Activated T-helper 1 cell treated with anti-CD3 and anti-CD28 coated beads, Interleukin-12 subunit alpha, Interleukin-12 subunit beta, Interleukin-2, Interleukin-4 antibody, amounts not matched to agents 30 ng/mL and 10 ng/mL and 1 ng/mL, durations not matched to agents 14 hours and 24 hours and 36 hours (primary cell): ENCODE measurements at regions not wholly inside any gene's neighbourhood (a gene's known extent, or its start where the extent isn't known, plus 50 kb on each side); places are given as distances from the start of the nearest gene placed in this dataset.

Source experiments
- DNase-seq: peaks from one replicate; pipeline ENCODE4 v3.0.0; 2021; ENCODE audit warnings: low spot score
- H3K27ac Mint-ChIP-seq: one replicate; pipeline ENCODE4 v1.8.0; 2021; ENCODE audit warnings: mild to moderate bottlenecking, mixed read lengths
- H3K27me3 Mint-ChIP-seq: one replicate; pipeline ENCODE4 v1.8.0; 2022; ENCODE audit warnings: mild to moderate bottlenecking, moderate library complexity, mixed read lengths; ENCODE audit not compliant: insufficient read depth
- H3K36me3 Mint-ChIP-seq: one replicate; pipeline ENCODE4 v1.8.0; 2021; ENCODE audit warnings: low read depth, mixed read lengths
- H3K4me1 Mint-ChIP-seq: one replicate; pipeline ENCODE4 v1.8.0; 2021; ENCODE audit warnings: low read depth, mixed read lengths
- H3K4me3 Mint-ChIP-seq: one replicate; pipeline ENCODE4 v1.8.0; 2021; ENCODE audit warnings: mild to moderate bottlenecking, moderate library complexity, mixed read lengths
- H3K9me3 Mint-ChIP-seq: one replicate; pipeline ENCODE4 v1.8.0; 2021; ENCODE audit warnings: mixed read lengths
- intact Hi-C: fragments of 100-400 bp; cut with micrococcal nuclease; formaldehyde crosslinking; loops from one replicate; pipeline ENCODE4 v1.15.1; 2024

GRCh38 chr10:76727038-76727437, 910.6 kb downstream of the KCNMA1 start:
- DNase-seq = no peak
- no peaks in the 10 kb centered on the region for H3K4me1 Mint-ChIP-seq
- peaks cover 26% of the 10 kb centered on the region for H3K9me3 Mint-ChIP-seq
- H3K27ac Mint-ChIP-seq = no peak overlapping the region
- H3K36me3 Mint-ChIP-seq = no peaks in the 10 kb centered on the region
- intact Hi-C loops = no loop called here
- H3K27me3 Mint-ChIP-seq = no peaks in the 10 kb centered on the region
- no peak overlapping the region for H3K4me3 Mint-ChIP-seq

GRCh38 chr10:76723844-76724243, 913.8 kb downstream of the KCNMA1 start:
- Mint-ChIP-seq H3K27ac (no peak overlapping the region), H3K27me3 (no peaks in the 10 kb centered on the region), H3K4me3 (no peak overlapping the region), H3K4me1 (no peaks in the 10 kb centered on the region), H3K9me3 (no peaks in the 10 kb centered on the region), H3K36me3 (no peaks in the 10 kb centered on the region)
- no peak for DNase-seq
- intact Hi-C loops = no loop called here

- H3K9me3 Mint-ChIP-seq = no peaks in the 10 kb centered on the region
- no peak overlapping the region for H3K4me3 Mint-ChIP-seq
- H3K4me1 Mint-ChIP-seq = no peaks in the 10 kb centered on the region
- intact Hi-C loops = no loop called here
- no peak overlapping the region for H3K27ac Mint-ChIP-seq
- no peaks in the 10 kb centered on the region for H3K27me3 Mint-ChIP-seq
- no peak for DNase-seq
- no peaks in the 10 kb centered on the region for H3K36me3 Mint-ChIP-seq
Measured at GRCh38 chr10:76721891-76722505, 915.6 kb downstream of the KCNMA1 start.

GRCh38 chr10:76719006-76719405, 918.6 kb downstream of the KCNMA1 start:
- H3K27me3 Mint-ChIP-seq = no peaks in the 10 kb centered on the region
- intact Hi-C loops = no loop called here

GRCh38 chr10:76717141-76717540, 920.5 kb downstream of the KCNMA1 start:
- Mint-ChIP-seq H3K36me3 (no peaks in the 10 kb centered on the region), H3K27ac (no peak overlapping the region), H3K27me3 (no peaks in the 10 kb centered on the region), H3K4me3 (no peak overlapping the region), H3K9me3 (peaks cover 4% of the 10 kb centered on the region), H3K4me1 (no peaks in the 10 kb centered on the region)
- DNase-seq = no peak
- intact Hi-C loops = no loop called here

More at GRCh38 chr10:76719006-76719405, 918.6 kb downstream of the KCNMA1 start:
- no peak overlapping the region for H3K4me3 Mint-ChIP-seq
- no peaks in the 10 kb centered on the region for H3K36me3 Mint-ChIP-seq
- no peak for DNase-seq
- no peaks in the 10 kb centered on the region for H3K4me1 Mint-ChIP-seq
- H3K9me3 Mint-ChIP-seq = no peaks in the 10 kb centered on the region
- no peak overlapping the region for H3K27ac Mint-ChIP-seq

- intact Hi-C loops = no loop called here
- Mint-ChIP-seq H3K4me3 (no peak overlapping the region), H3K27me3 (no peaks in the 10 kb centered on the region), H3K27ac (no peak overlapping the region), H3K4me1 (no peaks in the 10 kb centered on the region), H3K36me3 (no peaks in the 10 kb centered on the region), H3K9me3 (peaks cover 12% of the 10 kb centered on the region)
- DNase-seq = no peak
Measured at GRCh38 chr10:76711222-76711997, 926.2 kb downstream of the KCNMA1 start.

- no peaks in the 10 kb centered on the region for H3K4me1 Mint-ChIP-seq
- H3K4me3 Mint-ChIP-seq = no peak overlapping the region
- H3K36me3 Mint-ChIP-seq = no peaks in the 10 kb centered on the region
- no peak for DNase-seq
- intact Hi-C loops = no loop called here
- H3K27ac Mint-ChIP-seq = no peak overlapping the region
- no peaks in the 10 kb centered on the region for H3K27me3 Mint-ChIP-seq
- peaks cover 5% of the 10 kb centered on the region for H3K9me3 Mint-ChIP-seq
Measured at GRCh38 chr10:76700241-76700640, 937.4 kb downstream of the KCNMA1 start.

- no peak for DNase-seq
- Mint-ChIP-seq H3K9me3 (no peaks in the 10 kb centered on the region), H3K4me3 (no peak overlapping the region), H3K27me3 (no peaks in the 10 kb centered on the region), H3K27ac (no peak overlapping the region), H3K36me3 (no peaks in the 10 kb centered on the region), H3K4me1 (no peaks in the 10 kb centered on the region)
- intact Hi-C loops = no loop called here
Measured at GRCh38 chr10:76697923-76698322, 939.7 kb downstream of the KCNMA1 start.

- no peak overlapping the region for H3K27ac Mint-ChIP-seq
- intact Hi-C loops = no loop called here
- H3K36me3 Mint-ChIP-seq = no peaks in the 10 kb centered on the region
Measured at GRCh38 chr10:76695069-76695468, 942.5 kb downstream of the KCNMA1 start.

GRCh38 chr10:76686201-76686600, 951.4 kb downstream of the KCNMA1 start:
- Mint-ChIP-seq H3K4me1 (no peaks in the 10 kb centered on the region), H3K27me3 (no peaks in the 10 kb centered on the region), H3K36me3 (no peaks in the 10 kb centered on the region), H3K4me3 (no peak overlapping the region), H3K9me3 (peaks cover 11% of the 10 kb centered on the region), H3K27ac (no peak overlapping the region)
- no peak for DNase-seq
- intact Hi-C loops = no loop called here

More at GRCh38 chr10:76695069-76695468, 942.5 kb downstream of the KCNMA1 start:
- peaks cover 6% of the 10 kb centered on the region for H3K9me3 Mint-ChIP-seq
- H3K4me3 Mint-ChIP-seq = no peak overlapping the region
- H3K4me1 Mint-ChIP-seq = no peaks in the 10 kb centered on the region
- DNase-seq = no peak
- H3K27me3 Mint-ChIP-seq = no peaks in the 10 kb centered on the region

GRCh38 chr10:76684968-76685367, 952.6 kb downstream of the KCNMA1 start:
- DNase-seq = no peak
- no peak overlapping the region for H3K27ac Mint-ChIP-seq
- intact Hi-C loops = no loop called here

GRCh38 chr10:76681153-76681552, 956.5 kb downstream of the KCNMA1 start:
- no peak overlapping the region for H3K4me3 Mint-ChIP-seq
- intact Hi-C loops = no loop called here
- no peaks in the 10 kb centered on the region for H3K36me3 Mint-ChIP-seq
- no peak for DNase-seq
- no peaks in the 10 kb centered on the region for H3K9me3 Mint-ChIP-seq
- H3K27me3 Mint-ChIP-seq = no peaks in the 10 kb centered on the region
- no peaks in the 10 kb centered on the region for H3K4me1 Mint-ChIP-seq
- H3K27ac Mint-ChIP-seq = no peak overlapping the region

More at GRCh38 chr10:76684968-76685367, 952.6 kb downstream of the KCNMA1 start:
- Mint-ChIP-seq H3K27me3 (no peaks in the 10 kb centered on the region), H3K4me3 (no peak overlapping the region), H3K9me3 (peaks cover 8% of the 10 kb centered on the region), H3K4me1 (no peaks in the 10 kb centered on the region), H3K36me3 (no peaks in the 10 kb centered on the region)

GRCh38 chr10:76679030-76679429, 958.6 kb downstream of the KCNMA1 start:
- intact Hi-C loops = no loop called here
- Mint-ChIP-seq H3K4me1 (no peaks in the 10 kb centered on the region), H3K27me3 (no peaks in the 10 kb centered on the region), H3K9me3 (no peaks in the 10 kb centered on the region), H3K4me3 (no peak overlapping the region), H3K36me3 (no peaks in the 10 kb centered on the region), H3K27ac (no peak overlapping the region)
- no peak for DNase-seq
